Right kidney (tissue), 1 donor: ENCODE measurements at regions not wholly inside any gene's neighbourhood (a gene's known extent, or its start where the extent isn't known, plus 50 kb on each side); places are given as distances from the start of the nearest gene placed in this dataset.

Experiments
- DNase-seq: peaks from one replicate; pipeline ENCODE4 v3.0.0-alpha.2; 2016

DNA sequence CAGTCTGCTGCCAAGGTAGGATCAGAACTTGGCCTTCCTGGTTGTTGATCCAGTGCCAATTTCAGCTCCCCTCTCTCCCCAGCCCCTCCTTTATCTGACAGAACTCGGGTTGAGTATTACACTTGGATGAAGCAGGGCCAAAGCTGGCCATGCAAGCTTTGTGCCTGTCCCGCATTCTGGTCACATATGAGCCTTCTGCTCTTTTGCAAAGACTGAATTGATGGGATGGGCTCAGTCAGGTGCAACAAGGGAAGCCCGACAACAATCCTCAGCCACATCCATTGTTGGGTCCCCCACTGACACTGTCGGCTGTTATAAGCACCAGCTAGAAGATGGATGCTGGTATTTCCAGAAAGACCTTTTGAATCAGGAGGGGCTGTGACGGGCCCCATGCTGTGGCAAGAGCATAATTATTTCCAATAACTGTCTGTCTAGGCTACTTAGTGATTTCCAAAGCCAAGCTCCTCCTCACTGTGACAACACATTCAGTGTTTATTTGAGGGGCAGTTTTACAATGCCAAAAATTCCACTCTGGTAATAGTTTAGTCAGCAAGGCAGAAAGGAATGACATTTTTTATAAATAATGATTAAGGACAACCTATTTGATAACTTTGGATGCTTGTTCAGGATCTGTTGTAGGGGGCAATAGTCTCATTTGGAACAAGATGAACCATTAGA is 146.8 kb upstream of the FRMD4B start:
- DNase-seq = no peak

DNA sequence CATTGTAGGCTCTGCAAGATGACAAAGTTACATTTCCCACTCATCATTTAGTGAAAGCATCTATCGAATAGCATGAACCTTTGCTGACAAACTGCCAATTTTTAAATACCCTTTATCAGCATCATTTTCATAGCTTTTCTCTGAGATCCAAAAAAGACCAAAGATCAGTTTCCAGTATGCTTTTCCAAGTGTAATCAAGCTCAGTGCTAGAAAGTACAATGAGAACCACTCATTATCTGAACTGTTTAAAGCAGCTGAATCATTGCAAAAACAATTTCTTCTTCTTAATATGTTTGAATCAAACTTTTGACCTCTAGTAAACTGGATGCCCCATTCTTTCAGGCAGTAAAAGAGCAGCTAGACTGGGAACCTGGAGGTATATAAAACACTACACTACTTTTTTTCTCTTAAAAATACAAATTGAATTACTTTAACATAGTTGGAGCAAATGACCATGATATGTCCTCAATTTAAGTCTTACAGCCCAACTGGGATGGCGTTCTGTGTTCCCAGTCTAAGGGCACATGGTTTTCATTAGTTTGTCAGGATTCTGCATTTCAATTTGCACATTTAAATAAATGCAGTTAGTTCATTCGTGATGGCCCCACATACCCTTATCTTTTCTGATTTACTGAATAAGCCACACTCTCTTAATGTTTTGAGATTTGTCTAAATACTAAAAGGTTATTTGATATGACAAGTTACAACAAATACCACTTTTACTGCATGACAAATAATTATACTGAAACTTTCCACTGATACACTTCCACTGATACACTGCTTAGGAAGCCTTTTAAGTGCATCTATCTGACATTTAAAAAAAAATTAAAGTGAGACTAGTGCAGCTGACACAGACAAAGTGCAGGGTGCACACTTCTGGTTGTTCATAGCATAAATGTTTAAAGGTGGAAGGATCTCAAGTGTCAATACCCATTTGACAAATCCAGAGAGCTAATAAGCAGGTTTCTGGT is 146.0 kb upstream of the FRMD4B start:
- no peak for DNase-seq

DNA sequence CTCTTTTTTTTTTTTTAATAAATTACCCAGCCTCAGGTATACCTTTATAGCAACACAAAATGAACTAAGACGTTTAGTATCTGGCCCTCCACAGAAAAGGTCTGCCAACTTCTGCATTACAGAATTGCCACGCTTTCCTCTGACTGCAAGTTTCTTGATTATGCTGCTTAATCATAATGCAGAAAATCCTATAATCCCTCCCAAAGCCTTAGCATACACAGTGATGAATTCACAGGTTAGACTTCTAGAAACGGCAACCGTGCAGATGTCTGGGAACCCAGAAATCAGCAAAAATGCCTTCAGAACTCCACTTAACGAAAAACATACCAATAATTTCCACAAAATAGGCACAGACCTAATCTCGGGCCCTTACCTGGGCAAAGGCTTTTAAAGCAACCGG is 144.7 kb upstream of the FRMD4B start:
- DNase-seq = no peak

DNA sequence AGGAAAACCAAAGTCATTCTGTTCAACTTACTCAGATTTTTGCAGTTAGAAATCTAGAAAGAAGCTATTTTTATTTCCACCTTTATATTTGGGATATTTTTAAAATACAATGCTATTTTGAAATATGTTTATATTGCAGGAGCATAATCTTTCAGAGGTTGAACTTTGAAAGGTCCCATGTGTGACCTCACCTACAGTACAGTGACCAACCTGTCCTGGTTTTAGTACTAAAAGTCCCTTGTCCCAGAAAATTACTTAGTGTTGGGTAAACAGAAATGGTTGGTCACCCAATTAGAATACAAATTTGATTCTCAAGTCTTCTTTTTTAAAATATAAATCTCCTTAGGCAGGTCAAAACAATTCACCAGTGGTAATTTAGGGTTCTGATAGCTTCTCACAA is 141.6 kb upstream of the FRMD4B start:
- DNase-seq = no peak

DNA sequence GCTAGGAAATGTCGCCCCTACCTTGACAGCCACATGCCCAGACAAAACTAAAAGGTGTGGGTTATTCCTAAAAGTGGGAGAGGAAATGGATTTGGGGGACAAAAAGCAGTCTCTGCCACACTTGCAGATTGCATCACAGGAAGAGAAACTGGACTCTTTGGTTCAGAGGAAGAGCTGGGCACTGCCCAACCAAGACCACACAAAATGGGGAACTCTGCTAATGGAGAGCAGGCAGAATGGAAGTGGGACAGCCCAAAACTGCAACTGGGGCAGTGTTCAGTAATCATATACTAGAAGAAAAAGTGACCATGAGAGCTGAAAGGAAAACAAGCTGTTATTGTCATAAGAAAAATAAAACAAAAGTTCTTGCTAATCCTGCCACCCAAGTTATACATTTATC is 138.9 kb upstream of the FRMD4B start:
- no peak for DNase-seq

DNA sequence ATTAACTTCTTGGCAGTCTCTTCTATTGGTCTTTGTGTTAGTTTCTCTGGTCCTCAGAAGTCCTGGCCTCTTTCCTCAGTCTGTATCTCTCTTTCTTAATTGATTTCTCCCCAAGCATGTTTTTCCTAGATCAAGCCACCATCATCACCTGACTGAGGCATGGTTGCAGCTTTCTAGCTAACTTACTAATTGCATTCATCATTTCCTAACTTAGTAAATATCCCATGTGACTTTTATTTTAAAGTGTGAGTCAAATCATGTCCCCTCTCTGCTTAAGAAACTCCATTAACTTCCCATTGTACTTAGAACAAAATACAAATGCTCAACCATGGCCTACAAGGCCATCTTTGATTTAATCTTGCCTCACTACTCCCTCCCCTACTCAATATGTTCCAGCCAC is 135.4 kb upstream of the FRMD4B start:
- DNase-seq = no peak

DNA sequence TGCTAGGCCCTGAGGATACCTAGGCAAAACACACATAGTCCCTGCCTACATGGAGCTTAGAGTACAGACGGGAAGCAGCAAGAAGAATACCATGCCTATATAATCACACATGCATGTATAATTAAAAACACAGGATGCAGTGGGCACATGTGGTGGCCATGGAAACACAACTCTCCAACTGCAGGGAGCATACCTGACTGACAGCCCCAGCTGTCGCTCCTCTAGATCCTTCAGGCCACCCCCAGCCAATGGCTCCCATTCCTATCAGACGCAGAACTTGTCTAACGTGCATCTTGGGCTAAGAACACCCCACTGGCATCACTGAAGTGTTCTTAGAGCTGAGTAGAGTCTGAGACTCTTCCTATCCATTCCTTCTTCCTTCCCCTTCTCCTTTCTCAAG is 125.5 kb upstream of the FRMD4B start:
- DNase-seq = peak; percentile 10

DNA sequence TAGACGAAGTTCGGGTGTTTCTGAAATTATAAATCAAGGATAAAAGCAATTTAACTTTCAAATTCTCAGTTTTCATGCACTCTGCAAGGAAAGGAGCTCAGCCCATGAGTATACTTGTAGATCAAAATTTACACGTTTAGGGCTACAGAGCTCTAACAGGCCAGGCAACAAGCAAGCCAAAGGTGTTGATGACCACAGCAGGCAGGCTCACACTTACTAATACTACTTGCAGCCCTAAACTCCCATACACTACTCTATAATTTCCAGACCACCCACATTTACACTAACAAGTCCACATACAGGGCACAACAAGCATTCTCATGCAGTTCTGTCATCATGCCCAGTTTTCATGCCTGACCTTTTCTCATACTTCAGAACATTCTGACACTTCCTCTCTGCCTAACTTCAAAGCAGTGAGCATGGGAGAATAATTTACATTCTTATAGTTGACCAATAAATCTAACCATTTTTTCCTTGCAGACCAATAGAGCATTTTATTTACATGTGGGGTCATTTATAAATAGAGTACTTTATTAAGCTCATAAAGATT is 124.7 kb upstream of the FRMD4B start:
- no peak for DNase-seq

DNA sequence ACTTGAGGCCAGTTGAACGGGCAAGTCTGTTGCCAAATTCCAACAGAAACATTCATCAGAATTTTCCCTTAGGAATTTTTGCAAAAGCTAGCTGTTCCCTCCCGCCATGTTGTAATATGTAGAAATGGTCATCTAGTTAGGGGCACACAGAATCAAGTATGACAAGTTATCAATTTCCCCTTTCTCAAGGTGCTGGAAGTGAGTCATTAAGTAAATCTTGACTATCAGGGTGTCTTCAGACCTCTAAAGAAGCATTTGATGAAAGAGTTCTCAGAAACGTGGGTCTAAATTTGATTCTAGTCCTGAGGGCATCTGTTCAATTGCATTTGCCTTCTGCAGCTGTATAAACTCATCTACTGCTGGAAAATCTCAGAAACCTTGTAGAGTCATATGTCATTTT is 123.4 kb upstream of the FRMD4B start:
- DNase-seq = no peak

DNA sequence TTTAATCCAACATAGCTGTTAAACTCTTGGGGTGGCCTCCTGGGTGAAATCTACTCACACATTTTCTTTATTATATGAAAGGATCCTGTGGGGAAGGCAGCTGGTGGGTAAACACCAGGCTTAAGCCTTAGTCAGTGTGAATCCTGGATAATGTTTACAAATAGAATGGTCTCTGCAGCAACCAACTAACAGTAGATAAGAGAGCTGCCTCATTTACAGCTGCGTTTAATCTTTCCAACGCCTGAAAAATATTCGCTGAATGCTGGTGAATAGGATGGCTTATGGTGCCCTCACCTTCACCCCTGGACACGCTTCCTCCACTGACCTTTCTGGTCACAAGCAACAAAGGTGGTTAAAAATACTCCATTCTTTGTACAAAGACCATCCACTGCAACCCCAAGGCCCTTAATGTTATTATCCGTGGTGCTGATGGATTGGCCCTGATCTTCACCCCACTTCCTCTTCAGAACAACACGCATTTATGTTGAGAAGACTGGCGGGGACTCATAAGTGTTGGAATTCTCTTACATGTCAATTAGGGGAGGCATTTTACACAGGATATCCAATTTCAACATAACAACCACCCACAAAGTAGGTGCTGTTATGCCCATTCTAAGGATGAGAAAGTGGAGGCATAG is 120.0 kb upstream of the FRMD4B start:
- DNase-seq = peak; percentile 12

DNA sequence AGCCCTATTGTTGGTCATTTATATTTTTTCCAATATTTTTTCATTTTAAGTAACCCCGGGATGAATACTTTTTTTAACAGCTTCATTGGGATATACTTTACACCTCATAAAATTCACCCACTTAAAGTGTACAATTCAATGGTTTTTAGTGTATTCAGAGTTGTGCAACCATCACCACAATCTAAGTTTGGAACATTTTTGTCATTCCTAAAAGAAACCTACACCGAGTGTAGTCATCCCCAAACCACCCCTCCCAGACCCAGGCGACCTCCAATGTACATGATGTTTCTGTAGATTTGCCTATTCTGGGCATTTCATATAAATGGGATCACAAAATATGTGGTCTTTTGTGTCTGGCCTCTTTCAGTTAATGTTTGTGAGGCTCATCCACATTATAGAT is 118.3 kb upstream of the FRMD4B start:
- DNase-seq = no peak

DNA sequence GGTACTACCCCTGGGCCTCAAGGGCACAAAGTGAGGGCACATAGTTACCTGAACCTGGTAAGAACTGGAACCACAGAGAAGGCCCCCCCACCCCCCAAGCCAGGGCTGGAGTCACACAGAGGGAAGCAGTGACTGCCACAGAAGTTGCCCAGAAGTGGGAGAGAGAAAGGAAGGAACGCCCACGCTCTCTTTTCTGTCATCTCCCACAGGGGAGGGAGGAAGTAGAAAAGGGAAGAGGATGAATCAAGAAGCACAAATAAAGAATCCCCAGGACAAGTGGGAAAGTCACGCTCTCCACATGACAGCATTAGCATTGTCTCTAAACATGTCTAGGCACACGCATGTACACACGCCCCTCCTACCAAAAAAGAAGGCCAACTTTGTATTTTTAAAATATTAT is 114.7 kb upstream of the FRMD4B start:
- no peak for DNase-seq

DNA sequence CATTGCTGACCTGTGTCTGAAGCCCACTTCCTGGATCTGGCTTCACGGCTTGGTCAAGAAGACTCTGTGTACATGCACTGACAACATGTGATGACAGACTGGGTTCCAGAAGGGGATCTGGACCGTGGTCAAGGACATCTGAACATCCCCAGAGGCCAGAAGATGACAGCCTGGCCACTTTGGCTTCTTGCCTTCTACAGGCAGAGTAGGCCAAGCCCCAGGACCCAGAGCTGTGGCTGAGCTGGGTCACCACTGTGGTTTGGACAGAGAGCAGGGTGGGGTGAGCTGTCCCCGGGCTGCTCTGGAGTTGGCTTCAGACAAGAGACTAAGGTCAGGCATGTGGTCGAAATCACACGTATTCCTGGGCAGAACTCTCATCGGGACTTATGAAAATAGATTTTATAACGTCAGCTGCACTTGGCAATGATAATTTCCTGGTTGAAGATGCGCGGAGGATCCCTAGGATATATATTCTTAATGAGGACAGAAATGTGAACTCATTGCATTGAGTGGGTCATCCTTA is 114.1 kb upstream of the FRMD4B start:
- DNase-seq = no peak

DNA sequence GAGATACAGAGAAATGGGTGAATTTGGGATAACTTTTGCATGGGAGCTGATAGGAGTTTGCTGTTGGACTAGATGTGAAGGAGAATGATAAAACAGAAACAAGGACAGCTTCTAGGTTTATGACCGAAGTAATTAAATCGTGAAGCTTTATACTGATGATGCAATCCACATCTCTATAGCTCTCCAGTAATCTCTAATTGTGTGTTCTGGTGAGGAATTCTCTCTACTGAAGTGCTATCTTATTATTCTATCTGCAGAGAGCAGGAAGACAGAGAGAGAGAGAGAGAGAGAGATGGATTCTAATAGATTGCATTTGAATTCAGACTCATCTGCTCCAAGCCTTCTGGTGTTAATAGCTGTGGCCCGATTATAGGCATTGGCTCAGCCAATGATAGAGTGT is 113.5 kb upstream of the FRMD4B start:
- DNase-seq = no peak

DNA sequence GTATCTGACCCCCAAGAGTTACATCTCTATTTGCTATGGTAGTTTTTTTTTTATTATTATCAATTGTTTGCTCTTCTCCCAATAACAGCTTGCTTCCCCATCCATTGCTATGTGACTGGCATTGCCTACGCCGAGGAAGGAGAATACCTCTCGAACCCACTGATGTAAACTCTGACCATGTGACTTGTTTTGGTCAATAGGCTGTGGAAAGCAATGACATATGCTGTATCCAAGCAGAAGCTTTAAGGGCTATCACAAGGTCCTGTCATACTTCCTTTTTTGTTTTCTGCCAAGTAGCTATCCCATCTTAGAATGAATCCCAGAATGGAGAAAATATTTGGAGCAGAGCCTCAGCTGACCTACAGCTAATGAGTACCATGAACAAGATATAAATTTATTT is 111.0 kb upstream of the FRMD4B start:
- DNase-seq = no peak

DNA sequence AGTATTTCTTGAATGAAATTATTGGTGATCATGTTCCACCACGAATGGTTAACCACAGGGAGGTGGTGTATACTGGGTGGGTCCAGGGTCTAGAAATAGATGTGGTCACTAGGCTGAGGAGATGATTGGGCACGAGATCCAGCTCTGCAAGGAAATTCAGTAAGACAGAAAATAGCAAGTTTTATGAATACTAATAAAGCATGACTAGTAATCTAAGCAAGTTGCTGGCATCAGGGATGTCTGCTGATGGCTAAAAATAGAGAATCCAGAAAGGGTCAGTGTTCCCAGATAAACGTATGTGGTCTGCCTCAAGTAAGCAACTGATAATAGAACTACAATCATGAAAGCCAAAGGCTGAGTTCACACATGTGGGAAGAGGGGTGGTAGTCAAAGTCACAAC is 108.3 kb upstream of the FRMD4B start:
- DNase-seq = no peak

DNA sequence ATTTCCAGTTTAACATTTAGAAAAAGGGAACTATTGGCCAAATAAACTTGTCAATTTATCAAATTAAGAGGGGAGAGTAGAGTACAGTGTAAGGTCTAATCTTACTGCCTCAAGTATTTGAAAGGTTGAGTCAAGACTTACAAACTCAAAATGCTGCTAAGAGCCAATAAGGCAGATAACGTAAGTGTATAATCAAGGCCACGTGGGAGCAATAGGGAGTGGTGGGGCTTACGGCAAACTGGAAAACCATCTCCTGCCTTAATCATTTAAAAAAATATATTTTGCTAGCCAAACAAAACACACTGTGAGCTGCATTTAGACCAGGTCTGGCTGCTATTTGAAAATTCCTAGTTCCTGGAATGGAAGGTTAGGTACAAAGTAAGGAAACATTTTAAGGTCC is 107.3 kb upstream of the FRMD4B start:
- no peak for DNase-seq

DNA sequence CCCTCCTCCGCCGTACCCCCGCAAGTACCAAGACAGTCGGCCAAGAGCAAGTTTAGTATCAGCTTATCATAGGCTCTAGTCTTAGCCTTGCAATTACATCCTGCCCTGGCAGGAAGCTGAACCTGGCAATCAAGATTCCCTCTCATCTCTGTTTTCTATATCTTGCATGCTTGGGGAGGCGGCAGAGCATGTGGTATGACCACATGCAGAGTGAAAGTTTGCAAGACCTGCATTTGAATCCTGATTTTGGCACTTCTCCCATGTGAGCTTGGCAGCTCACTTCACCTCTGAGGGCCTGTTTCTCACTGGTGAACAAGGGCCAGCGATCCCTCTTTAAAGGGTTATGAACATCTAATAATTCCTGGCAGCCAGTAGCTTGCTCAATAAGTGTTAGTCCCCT is 106.1 kb upstream of the FRMD4B start:
- DNase-seq = no peak

DNA sequence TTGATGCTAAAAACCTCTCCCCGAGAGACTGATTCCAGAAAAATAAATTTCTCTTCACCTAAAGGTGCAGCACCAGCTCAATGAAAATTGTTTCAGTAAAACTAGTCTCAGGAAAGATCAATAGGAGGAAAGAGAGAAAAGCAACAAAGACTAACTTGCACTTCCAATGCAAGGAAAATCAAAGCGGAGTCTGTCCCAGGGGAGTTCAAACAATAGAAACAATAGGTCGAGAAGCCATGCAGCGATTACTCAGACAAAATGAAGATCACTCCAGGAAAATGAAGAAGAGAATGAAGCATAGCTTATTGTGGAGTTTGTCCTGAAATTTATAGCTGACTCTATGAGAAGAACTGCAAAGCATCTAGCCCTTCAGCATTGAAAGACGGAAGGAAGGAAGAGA is 105.1 kb upstream of the FRMD4B start:
- no peak for DNase-seq

DNA sequence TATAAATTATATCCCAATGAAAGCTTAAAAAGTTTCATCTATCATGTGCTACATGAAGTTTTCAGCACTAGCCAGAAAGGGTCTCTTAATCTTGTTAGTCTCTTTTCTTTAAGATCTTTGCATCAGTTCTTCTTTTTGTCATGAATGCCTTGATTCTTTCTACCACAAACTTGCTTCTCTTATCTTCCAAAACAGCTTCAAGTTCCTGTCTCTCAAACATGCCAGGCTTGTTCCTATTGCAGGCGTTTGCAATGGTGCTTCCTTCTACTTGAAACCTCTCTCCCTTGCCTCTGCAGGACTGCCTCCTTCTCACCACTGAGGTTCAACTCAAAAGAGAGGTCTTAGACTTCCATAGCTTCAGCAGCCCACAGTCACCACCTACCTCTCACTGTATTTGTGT is 104.3 kb upstream of the FRMD4B start:
- DNase-seq = no peak

DNA sequence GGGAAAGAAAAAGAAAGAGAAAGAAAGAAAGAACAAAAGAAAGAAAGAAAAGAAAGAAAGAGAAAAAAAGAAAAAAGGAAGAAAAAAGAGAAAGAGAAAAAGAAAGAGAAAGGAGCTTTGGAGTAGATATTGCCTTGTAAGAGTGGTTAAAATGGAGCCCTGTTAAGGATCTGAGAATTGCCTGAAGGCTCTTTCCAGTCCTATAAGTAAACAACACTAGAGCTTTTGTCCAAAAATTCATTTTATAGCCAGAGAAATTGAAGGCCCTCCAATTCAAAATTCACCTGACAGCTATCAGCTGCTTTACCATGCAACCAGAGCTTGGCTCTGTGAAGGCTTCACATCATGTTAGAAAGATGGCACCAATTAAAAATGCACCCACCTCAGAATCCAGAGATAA is 102.1 kb upstream of the FRMD4B start:
- DNase-seq = no peak

DNA sequence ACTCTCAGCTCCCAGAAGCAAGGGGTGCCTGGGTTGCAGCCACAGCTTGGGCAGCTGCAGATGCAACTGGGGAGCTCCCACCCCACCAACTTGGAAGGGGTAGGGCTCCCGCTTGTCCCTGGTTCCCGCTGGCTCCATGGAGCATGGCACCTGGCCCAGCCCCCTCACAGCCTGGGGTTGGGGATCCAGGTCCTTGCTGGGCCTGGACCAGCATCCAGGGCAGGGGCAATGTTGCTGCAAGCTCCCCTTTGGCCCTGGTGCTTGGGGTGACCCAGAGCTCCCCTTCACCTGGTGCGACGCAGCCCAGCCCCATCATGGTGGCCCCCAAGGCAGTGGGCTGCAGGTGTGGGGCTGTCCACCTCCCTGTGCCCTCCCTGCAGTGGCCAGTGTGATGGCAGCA is 99.6 kb upstream of the FRMD4B start:
- DNase-seq = no peak
